ENCODE measurements at regions not wholly inside any gene's neighbourhood (a gene's known extent, or its start where the extent isn't known, plus 50 kb on each side); places are given as distances from the start of the nearest gene placed in this dataset.

GRCh38 chr7:43022008-43022407 is 89.8 kb downstream of the MRPL32 start:
- no peaks in the 10 kb centered on the region for H3K9me3 Mint-ChIP-seq
- H3K4me1 Mint-ChIP-seq, result no peaks in the 10 kb centered on the region
- H3K79me2 ChIP-seq (replicated peaks; ENCODE audit: insufficient read depth), result no peaks in the 10 kb centered on the region
- no peak overlapping the region for H3K27ac ChIP-seq (ENCODE audit: low read depth)
- H3K36me3 Mint-ChIP-seq (ENCODE audit: low read depth), result no peaks in the 10 kb centered on the region
- DNase-seq (ENCODE audit: low spot score) (no peak), ATAC-seq (no peak)
- H3K4me2 ChIP-seq, result no peak overlapping the region
- H3F3A ChIP-seq (replicated peaks; ENCODE audit: low read depth), result no peaks in the 10 kb centered on the region
- no peak overlapping the region for H3K27ac Mint-ChIP-seq
- H3K4me3 ChIP-seq, result no peak overlapping the region
- H3K9me2 ChIP-seq (ENCODE audit: insufficient read depth), result no peaks in the 10 kb centered on the region
- no peaks in the 10 kb centered on the region for H3K4me1 ChIP-seq (ENCODE audit: insufficient read depth)
- H3K36me3 ChIP-seq (ENCODE audit: insufficient read depth), result no peaks in the 10 kb centered on the region
- no peaks in the 10 kb centered on the region for H3K27me3 ChIP-seq (ENCODE audit: insufficient read depth)
- H2AFZ ChIP-seq, result no peak overlapping the region
- no peaks in the 10 kb centered on the region for H3K27me3 Mint-ChIP-seq (ENCODE audit: insufficient read depth, low read depth, poor library complexity)
- TF ChIP-seq, protein P1, sequence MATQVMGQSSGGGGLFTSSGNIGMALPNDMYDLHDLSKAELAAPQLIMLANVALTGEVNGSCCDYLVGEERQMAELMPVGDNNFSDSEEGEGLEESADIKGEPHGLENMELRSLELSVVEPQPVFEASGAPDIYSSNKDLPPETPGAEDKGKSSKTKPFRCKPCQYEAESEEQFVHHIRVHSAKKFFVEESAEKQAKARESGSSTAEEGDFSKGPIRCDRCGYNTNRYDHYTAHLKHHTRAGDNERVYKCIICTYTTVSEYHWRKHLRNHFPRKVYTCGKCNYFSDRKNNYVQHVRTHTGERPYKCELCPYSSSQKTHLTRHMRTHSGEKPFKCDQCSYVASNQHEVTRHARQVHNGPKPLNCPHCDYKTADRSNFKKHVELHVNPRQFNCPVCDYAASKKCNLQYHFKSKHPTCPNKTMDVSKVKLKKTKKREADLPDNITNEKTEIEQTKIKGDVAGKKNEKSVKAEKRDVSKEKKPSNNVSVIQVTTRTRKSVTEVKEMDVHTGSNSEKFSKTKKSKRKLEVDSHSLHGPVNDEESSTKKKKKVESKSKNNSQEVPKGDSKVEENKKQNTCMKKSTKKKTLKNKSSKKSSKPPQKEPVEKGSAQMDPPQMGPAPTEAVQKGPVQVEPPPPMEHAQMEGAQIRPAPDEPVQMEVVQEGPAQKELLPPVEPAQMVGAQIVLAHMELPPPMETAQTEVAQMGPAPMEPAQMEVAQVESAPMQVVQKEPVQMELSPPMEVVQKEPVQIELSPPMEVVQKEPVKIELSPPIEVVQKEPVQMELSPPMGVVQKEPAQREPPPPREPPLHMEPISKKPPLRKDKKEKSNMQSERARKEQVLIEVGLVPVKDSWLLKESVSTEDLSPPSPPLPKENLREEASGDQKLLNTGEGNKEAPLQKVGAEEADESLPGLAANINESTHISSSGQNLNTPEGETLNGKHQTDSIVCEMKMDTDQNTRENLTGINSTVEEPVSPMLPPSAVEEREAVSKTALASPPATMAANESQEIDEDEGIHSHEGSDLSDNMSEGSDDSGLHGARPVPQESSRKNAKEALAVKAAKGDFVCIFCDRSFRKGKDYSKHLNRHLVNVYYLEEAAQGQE (IDR thresholded peaks at IDR 0.05; ENCODE audit: unreplicated experiment), result no peak
- TF ChIP-seq ETS1 (IDR thresholded peaks at IDR 0.05) (no peak), POLR2AphosphoS5 (IDR thresholded peaks at IDR 0.05; ENCODE audit: low read depth) (no peak), ZNF331 (CRISPR knock-in tag; IDR thresholded peaks at IDR 0.05; ENCODE audit: low read depth) (no peak), ZNF462 (CRISPR knock-in tag; IDR thresholded peaks at IDR 0.05) (no peak), EZH2phosphoT487 (IDR thresholded peaks at IDR 0.05; ENCODE audit: unreplicated experiment) (no peak), EZH2 (IDR thresholded peaks at IDR 0.05; ENCODE audit: low read depth, unreplicated experiment) (no peak), JUNB (IDR thresholded peaks at IDR 0.05; ENCODE audit: unreplicated experiment) (no peak), STAT1 (IDR thresholded peaks at IDR 0.05; ENCODE audit: unreplicated experiment) (no peak), ZNF114 (CRISPR knock-in tag; IDR thresholded peaks at IDR 0.05) (no peak), CREB1 (CRISPR knock-in tag; IDR thresholded peaks at IDR 0.05; ENCODE audit: low read depth) (no peak), NANOG (IDR thresholded peaks at IDR 0.05; ENCODE audit: borderline replicate concordance) (no peak)
- TF ChIP-seq, protein P2, sequence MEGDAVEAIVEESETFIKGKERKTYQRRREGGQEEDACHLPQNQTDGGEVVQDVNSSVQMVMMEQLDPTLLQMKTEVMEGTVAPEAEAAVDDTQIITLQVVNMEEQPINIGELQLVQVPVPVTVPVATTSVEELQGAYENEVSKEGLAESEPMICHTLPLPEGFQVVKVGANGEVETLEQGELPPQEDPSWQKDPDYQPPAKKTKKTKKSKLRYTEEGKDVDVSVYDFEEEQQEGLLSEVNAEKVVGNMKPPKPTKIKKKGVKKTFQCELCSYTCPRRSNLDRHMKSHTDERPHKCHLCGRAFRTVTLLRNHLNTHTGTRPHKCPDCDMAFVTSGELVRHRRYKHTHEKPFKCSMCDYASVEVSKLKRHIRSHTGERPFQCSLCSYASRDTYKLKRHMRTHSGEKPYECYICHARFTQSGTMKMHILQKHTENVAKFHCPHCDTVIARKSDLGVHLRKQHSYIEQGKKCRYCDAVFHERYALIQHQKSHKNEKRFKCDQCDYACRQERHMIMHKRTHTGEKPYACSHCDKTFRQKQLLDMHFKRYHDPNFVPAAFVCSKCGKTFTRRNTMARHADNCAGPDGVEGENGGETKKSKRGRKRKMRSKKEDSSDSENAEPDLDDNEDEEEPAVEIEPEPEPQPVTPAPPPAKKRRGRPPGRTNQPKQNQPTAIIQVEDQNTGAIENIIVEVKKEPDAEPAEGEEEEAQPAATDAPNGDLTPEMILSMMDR (conservative IDR thresholded peaks at IDR 0.05; ENCODE audit: low read depth in 2 of 2), result no peak
- H4K20me1 ChIP-seq (replicated peaks; ENCODE audit: insufficient read depth), result no peaks in the 10 kb centered on the region
- no peak overlapping the region for H3K4me3 Mint-ChIP-seq
